Stimulated activated memory B cell treated with anti-CD40 and anti-IgM and Interleukin-4, amounts not matched to agents 10 μg/mL and 1 μg/mL and 100 μg/mL, for 72 hours (primary cell): ENCODE measurements at regions not wholly inside any gene's neighbourhood (a gene's known extent, or its start where the extent isn't known, plus 50 kb on each side); places are given as distances from the start of the nearest gene placed in this dataset.
A peak's percentile ranks its signal among the peaks of the same experiment; 100 is the strongest.

ENCODE experiments used
- ATAC-seq: fragments of 150-1000 bp; cut with Tn5 transposase; 2 replicates; pipeline ENCODE4 v1.10.0; 2021
- H3K27ac Mint-ChIP-seq: one replicate; pipeline ENCODE4 v1.8.0; 2022; ENCODE audit warnings: mild to moderate bottlenecking, mixed read lengths
- H3K27me3 Mint-ChIP-seq: one replicate; pipeline ENCODE4 v1.8.0; 2022; ENCODE audit warnings: mixed read lengths
- H3K36me3 Mint-ChIP-seq: one replicate; pipeline ENCODE4 v1.8.0; 2022; ENCODE audit warnings: mixed read lengths
- H3K4me1 Mint-ChIP-seq: one replicate; pipeline ENCODE4 v1.8.0; 2022; ENCODE audit warnings: mixed read lengths
- H3K4me3 Mint-ChIP-seq: one replicate; pipeline ENCODE4 v1.8.0; 2022; ENCODE audit warnings: mild to moderate bottlenecking, moderate library complexity, mixed read lengths
- H3K9me3 Mint-ChIP-seq: one replicate; pipeline ENCODE4 v1.8.0; 2022; ENCODE audit warnings: mixed read lengths

DNA sequence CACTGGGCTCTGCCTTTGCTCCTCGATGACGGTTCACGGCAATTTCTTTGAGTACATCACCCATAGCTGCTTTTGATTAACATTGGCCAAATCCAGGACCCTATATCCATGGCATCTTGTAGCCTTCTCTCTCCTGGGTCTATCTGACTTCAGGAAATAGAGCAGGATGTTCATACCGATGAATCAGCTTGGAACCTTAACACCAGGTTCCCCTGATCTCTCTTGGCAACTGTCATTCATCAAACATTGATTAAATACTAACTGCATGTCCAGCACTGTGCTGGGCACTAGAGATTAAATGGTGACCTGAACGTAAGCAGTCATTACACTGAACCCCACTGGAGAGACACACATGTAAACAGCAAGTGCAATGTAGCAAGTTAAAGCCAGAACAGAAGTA lies 77.0 kb upstream of the MED13L start:
- Mint-ChIP-seq H3K4me1 (peaks cover 19% of the 10 kb centered on the region), H3K36me3 (no peaks in the 10 kb centered on the region), H3K27ac (no peak overlapping the region), H3K9me3 (no peaks in the 10 kb centered on the region), H3K27me3 (no peaks in the 10 kb centered on the region), H3K4me3 (no peak overlapping the region)
- ATAC-seq: no peak

DNA sequence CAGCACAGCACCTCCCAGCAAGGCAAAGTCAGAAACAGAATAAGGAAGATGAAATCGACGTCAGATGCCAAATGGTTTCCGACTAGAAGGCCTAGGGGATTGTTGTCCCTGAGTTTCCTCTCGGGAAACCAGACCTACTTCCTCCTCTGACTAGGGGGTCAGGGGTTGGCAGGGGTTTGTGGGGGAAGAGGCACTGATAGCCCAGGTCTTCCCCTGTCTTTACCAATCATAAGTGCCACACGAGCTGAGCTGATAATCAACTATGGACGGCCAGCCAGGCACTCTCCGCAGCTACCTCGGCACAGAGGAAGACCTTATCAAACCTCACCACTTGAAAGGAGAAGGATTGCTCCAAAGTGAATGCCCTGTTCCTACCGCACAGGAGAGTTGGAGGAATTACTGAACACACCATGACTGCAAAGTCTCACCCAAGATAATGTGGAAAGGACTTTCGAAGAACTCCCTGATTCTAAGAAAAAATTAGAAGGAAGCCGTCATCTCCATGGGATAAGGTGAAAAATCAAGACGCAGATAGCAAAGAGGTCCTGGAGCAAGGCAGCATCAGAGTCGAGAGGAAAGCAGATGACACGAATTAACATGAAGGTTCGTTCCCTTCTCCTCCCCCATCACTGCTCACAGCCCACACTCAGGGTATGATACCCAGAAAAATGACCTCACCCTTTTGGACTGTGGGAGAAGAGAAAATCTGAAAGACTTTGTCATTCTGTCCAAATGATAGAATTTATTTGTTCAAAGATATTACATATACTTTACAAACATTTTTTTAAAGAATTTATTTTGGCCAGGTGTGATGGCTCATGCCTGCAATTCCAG lies 77.7 kb upstream of the MED13L start:
- H3K27ac Mint-ChIP-seq: no peak overlapping the region
- no peak for ATAC-seq
- H3K36me3 Mint-ChIP-seq: no peaks in the 10 kb centered on the region
- no peaks in the 10 kb centered on the region for H3K27me3 Mint-ChIP-seq
- no peaks in the 10 kb centered on the region for H3K9me3 Mint-ChIP-seq
- H3K4me1 Mint-ChIP-seq: peaks cover 22% of the 10 kb centered on the region
- no peak overlapping the region for H3K4me3 Mint-ChIP-seq

DNA sequence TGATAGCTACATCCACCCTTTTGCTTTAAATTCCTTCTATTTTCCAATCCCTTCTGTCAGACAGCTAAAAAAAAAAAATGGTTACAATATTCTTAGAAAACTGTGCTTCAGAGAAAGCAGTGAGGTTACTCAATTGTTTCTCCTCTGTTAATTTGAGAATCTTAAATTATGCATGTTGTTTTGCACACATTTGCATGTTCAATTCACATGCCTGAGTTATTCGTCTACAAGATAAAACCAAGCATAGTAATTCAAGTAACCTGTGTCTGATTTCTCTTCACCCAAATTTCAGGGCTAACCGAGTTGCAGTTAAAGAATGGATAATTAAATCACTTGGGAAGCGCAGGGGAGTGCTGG lies 81.0 kb upstream of the MED13L start:
- peak overlapping the region; percentile 92 for H3K27ac Mint-ChIP-seq
- H3K27me3 Mint-ChIP-seq: no peaks in the 10 kb centered on the region
- peaks cover 2% of the 10 kb centered on the region for H3K9me3 Mint-ChIP-seq
- H3K36me3 Mint-ChIP-seq: no peaks in the 10 kb centered on the region
- ATAC-seq: no peak
- H3K4me3 Mint-ChIP-seq: peak overlapping the region; percentile 73
- H3K4me1 Mint-ChIP-seq: peaks cover 37% of the 10 kb centered on the region

DNA sequence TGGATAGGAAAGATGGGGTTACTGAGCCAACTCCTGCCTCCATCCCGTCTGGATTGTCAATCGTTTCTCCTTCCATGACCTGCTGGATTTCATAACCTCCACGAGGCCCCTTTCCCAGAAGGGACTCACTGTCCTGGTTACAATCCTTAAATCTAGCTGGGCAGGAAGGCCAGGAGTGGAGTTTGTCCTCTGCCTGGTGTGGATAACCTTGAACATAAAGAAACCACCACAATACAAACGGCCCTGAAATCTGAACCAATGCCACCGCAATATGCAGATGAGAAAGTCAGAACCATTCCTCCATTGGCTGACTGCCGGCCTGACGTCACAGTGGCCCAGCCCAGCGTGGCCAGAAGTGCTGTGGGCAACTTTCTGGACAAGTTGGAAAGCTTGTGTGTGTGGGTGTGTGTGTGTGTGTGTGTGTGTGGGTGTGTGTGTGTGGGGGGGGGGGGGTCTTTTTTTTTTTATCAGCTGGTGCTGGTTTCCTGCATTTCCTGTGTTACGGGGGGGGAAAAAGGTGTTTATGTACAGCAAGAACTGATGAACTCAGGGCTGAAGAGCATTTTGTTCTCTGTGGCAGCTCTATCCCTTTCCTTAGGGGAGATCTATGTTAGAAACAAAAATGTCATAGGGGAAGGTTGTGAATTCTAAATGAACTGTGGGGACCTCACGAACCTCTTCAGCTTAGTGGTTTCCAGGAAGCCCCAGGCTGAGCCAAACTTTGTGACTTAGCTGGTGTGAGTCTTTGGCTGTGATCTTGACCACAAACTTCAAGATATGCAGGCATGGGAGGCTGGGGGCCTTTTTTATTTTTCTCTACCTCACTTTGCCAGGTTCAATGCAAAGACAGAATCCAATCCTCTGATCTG lies 81.6 kb upstream of the MED13L start:
- ATAC-seq: peak; percentile 93
- Mint-ChIP-seq H3K27me3 (no peaks in the 10 kb centered on the region), H3K9me3 (peaks cover 2% of the 10 kb centered on the region), H3K27ac (peak overlapping the region; percentile 92), H3K4me1 (peaks cover 37% of the 10 kb centered on the region), H3K4me3 (peak overlapping the region; percentile 73), H3K36me3 (no peaks in the 10 kb centered on the region)

DNA sequence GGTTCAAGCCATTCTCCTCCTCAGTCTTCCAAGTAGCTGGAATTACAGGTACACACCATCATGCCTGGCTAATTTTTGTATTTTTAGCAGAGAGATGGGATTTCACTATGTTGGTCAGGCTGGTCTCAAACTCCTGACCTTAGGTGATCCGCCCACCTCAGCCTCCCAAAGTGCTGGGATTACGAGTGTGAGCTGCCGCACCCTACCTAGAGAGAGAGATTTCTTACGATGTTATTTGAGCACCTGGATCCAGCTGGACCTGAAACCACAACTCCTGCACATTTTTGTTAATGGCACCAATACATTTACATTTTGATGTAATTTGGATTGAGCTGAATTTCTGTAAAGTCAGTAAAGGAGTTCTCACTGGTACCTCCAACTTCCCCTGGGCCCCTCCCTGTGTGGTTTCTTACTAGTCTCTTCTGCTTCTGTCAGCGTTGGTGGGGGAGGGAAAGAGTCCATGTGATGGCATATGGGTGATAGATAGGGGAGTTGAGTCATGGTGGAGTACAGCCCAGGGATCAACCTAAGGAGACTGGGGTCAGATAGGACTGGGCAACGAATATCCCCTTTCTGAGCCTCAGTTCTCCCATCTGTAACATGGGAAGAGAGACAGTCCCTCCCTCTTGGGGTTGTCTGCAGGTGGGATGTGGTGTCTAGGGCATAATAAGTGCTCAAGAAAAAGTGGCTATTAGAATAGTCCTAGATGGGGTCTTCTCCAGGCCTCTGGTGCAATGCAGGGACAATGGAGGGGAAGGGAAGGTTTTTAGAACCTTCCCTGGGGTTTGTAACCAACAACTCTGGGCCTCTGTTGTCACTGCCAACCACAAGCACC lies 83.3 kb upstream of the MED13L start:
- ATAC-seq: no peak
- peak overlapping the region; percentile 92 for H3K27ac Mint-ChIP-seq

DNA sequence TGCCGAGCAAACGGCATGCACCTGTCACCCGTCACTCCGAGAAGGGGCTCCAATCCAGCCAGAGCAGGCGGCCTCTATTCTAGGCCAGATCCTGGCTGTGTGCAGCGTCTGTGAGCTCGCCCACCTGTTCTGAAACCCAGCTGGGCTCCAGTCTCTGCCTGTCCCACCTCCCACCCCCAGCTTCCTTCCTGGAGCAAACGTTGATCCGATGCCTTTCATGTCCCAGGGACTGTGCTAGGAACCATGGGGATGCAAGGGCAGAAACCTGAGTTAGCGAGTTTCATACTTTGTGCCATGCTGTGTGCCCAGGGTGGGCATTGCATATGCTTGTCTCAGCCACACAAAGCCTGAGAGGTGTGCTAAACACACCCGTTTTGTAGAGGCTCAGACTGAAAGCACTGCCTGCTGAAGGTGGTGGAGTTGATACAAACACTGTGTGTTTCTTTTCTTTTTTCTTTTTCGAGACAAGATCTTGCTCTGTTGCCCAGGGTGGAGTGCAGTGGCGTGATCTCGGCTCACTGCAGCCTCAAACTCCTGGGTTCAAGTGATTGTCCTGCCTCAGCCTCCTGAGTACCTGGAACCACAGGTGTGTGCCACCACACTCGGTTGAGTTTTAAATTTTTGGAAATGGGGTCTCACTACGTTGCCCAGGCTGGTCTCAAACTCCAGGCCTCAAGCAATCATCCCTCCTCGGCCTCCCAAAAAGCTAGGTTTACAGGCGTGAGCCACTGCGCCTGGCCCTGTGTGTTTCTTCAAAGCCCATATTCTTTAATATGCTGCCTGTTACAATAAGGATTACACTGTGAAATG lies 84.1 kb upstream of the MED13L start:
- Mint-ChIP-seq H3K4me1 (peaks cover 47% of the 10 kb centered on the region), H3K4me3 (no peak overlapping the region), H3K9me3 (peaks cover 2% of the 10 kb centered on the region), H3K27ac (peak overlapping the region; percentile 92), H3K27me3 (no peaks in the 10 kb centered on the region), H3K36me3 (no peaks in the 10 kb centered on the region)
- ATAC-seq: peak; percentile 28

More for the DNA sequence above, 83.3 kb upstream of the MED13L start:
- Mint-ChIP-seq H3K4me3 (peak overlapping the region; percentile 54), H3K9me3 (peaks cover 2% of the 10 kb centered on the region), H3K36me3 (no peaks in the 10 kb centered on the region), H3K27me3 (no peaks in the 10 kb centered on the region), H3K4me1 (peaks cover 48% of the 10 kb centered on the region)

DNA sequence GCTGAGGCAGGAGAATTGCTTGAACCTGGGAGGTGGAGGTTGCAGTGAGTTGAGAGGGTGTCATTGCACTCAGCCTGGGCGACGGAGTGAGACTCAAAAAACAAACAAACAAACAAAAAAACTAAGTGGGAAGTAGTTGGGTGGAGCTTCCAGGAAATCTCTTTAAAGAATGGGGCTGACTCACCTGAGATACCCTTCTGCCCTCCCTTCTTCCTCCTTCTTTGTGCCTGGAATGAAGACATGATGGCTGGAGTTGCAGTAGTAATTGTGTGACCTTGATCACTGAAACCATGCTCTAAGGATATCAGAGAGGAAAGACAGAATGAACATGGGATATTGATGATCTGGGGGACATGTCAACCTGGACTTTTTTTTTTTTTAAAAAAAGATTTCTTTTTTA lies 87.6 kb upstream of the MED13L start:
- Mint-ChIP-seq H3K9me3 (peaks cover 2% of the 10 kb centered on the region), H3K4me3 (no peak overlapping the region), H3K36me3 (no peaks in the 10 kb centered on the region), H3K4me1 (peaks cover 32% of the 10 kb centered on the region), H3K27me3 (no peaks in the 10 kb centered on the region), H3K27ac (peak overlapping the region; percentile 42)
- no peak for ATAC-seq

DNA sequence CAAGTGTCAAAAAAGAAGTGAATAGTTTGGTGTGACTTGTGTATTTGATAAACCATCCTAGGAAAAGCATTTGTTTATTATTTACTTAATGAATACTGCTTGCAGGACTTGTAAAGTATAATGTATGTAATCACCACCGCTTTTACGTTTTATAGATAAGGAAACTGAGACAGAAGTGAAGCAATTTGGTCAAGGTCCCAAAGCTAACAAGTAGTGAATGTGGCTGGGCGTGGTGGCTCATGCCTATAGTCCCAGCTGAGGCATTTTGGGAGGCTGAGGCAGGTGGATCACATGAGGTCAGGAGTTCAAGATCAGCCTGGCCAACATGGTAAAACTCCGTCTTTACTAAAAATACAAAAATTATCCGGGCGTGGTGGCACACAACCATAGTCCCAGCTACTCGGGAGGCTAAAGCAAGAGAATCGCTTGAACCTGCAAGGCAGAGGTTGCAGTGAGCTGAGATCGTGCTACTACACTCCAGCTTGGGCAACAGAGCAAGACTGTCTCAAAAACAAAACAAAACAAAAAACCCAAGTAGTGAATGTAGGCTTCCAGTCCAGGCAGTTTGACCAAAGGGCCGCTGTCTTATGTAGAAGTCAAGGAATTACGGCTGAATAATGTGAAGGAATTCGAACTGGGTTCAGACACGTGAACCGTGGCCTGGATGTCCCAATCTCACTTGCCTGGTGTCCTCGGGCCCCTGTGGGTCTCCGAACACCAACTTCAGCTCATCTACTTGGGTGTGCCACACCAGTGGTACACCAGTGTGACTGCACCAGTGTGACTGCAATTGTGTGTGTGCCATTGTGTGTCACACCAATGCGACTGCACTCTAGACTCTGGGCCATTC lies 88.3 kb upstream of the MED13L start:
- H3K27me3 Mint-ChIP-seq: no peaks in the 10 kb centered on the region
- no peak overlapping the region for H3K4me3 Mint-ChIP-seq
- peaks cover 2% of the 10 kb centered on the region for H3K9me3 Mint-ChIP-seq
- no peak overlapping the region for H3K27ac Mint-ChIP-seq
- peaks cover 25% of the 10 kb centered on the region for H3K4me1 Mint-ChIP-seq
- H3K36me3 Mint-ChIP-seq: no peaks in the 10 kb centered on the region
- no peak for ATAC-seq

DNA sequence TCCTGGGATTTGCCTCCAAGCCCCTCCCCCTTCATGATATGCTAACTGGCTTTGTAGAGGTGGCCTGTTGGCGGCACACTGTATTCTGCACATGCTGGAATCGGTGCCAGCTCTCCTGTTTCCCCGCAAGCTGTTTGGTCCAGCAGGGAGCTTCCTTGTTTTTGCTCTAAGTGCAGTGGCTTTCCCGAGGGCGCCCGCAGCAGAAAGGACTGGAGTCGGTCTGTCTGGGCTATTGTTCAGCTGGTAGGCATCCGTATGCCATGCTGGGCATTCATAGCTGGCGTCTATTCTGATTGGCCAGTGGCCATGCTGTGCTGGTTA lies 88.9 kb upstream of the MED13L start:
- H3K27ac Mint-ChIP-seq: no peak overlapping the region
- peaks cover 19% of the 10 kb centered on the region for H3K4me1 Mint-ChIP-seq
- no peaks in the 10 kb centered on the region for H3K27me3 Mint-ChIP-seq
- no peaks in the 10 kb centered on the region for H3K9me3 Mint-ChIP-seq
- H3K36me3 Mint-ChIP-seq: no peaks in the 10 kb centered on the region
- H3K4me3 Mint-ChIP-seq: no peak overlapping the region
- ATAC-seq: no peak

DNA sequence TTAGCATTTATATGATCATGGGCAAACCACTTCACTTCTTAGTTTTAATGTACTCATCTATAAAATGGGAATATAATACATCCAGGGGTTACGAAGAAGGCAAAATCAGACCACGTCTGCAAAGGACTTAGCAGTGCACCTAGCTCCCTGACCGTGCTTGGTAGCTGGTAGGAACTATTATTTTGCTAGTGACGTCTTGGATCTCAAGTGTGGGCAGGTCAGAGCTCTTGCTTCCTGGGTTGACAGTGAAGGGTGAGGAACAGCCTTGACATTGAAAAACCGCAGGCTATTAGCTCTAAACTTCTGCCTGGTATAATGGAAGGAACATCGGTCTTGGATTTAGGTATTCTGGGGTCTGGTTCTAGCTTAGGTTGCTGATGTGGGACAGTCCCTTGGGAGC lies 89.3 kb upstream of the MED13L start:
- H3K9me3 Mint-ChIP-seq: no peaks in the 10 kb centered on the region
- peaks cover 18% of the 10 kb centered on the region for H3K4me1 Mint-ChIP-seq
- H3K36me3 Mint-ChIP-seq: no peaks in the 10 kb centered on the region
- H3K4me3 Mint-ChIP-seq: no peak overlapping the region
- no peak for ATAC-seq
- no peak overlapping the region for H3K27ac Mint-ChIP-seq
- H3K27me3 Mint-ChIP-seq: no peaks in the 10 kb centered on the region

DNA sequence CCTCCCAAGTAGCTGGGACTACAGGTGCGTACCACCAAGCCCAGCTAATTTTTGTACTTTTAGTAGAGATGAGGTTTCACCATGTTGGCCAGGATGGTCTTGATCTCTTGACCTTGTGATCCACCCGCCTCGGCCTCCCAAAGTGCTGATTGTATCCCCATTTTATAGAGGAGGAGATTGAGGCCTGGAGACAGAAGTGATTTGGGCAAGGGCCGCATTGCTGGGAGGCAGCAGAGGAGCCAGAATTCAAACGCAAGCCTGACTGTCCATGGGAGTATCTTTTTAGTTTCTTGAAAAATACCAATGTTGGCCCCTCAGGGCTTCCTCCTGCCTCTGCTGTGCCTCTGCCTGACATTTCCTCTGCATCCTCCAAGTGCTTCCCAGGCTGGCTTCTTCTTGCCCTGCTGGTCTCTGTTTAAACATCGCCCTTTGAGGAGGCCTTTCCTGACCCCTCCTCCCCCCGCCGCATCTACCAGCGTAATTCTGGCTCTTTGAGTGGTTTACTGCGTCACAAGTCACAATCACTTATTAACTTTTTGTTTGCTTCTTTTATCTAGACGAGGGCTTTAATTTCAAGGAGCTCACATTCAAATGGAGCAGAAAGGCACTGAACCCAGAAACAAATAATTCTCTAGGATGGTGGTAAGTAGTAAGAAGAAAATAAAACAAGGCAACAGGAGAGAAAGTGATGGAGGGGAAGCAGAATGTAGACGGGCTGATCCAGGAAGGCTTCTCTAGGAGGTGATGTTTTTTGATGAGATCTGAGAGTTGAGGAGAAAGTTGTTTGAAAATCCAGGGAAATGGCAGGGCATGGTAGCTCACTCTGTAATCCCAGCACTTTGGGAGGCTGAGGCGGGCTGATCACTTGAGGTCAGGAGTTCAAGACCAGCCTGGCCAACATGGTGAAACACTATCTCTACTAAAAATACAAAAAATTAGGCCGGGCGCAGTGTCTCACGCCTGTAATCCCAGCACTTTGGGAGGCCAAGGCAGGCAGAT lies 91.0 kb upstream of the MED13L start:
- no peak for ATAC-seq
- peaks cover 18% of the 10 kb centered on the region for H3K4me1 Mint-ChIP-seq
- no peaks in the 10 kb centered on the region for H3K36me3 Mint-ChIP-seq
- no peaks in the 10 kb centered on the region for H3K27me3 Mint-ChIP-seq
- no peaks in the 10 kb centered on the region for H3K9me3 Mint-ChIP-seq
- no peak overlapping the region for H3K27ac Mint-ChIP-seq
- H3K4me3 Mint-ChIP-seq: no peak overlapping the region

DNA sequence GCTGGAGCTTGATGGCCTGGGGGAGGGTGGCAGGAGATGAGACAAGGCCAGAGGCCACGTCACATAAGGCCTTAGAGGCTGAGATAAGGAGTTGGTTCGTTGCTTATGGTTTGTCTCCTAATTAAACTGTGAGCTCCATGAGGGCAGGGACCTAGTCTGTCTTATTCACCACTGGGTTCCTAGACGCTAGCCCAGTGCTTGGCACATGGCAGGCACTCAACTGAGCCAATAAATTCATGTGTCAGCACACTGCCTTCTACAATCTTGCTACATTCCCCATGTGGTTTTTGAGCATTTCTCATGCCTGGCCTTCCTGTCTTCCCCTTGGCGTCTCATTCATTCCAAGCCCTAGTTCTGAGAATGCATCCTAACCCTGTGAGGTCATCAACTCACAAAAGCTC lies 92.5 kb upstream of the MED13L start:
- peaks cover 12% of the 10 kb centered on the region for H3K4me1 Mint-ChIP-seq
- no peaks in the 10 kb centered on the region for H3K36me3 Mint-ChIP-seq
- no peak overlapping the region for H3K27ac Mint-ChIP-seq
- H3K4me3 Mint-ChIP-seq: no peak overlapping the region
- no peak for ATAC-seq
- peaks cover 2% of the 10 kb centered on the region for H3K9me3 Mint-ChIP-seq
- H3K27me3 Mint-ChIP-seq: no peaks in the 10 kb centered on the region
